Activated effector memory CD4-positive, alpha-beta T cell treated with anti-CD3 and anti-CD28 coated beads, Interleukin-2, amount 50 U/mL, for 16 hours (primary cell): ENCODE measurements at regions not wholly inside any gene's neighbourhood (a gene's known extent, or its start where the extent isn't known, plus 50 kb on each side); places are given as distances from the start of the nearest gene placed in this dataset.

Experiments used
- DNase-seq: peaks from one replicate; pipeline ENCODE4 v3.0.0-alpha.2; 2020

- DNase-seq = no peak
Observed at GRCh38 chr13:69410761-69411160, 696.9 kb upstream of the ATXN8OS start.

GRCh38 chr13:69391756-69392155 lies 715.9 kb upstream of the ATXN8OS start:
- no peak for DNase-seq

GRCh38 chr13:69389899-69390298 lies 717.7 kb upstream of the ATXN8OS start:
- DNase-seq = no peak

DNA sequence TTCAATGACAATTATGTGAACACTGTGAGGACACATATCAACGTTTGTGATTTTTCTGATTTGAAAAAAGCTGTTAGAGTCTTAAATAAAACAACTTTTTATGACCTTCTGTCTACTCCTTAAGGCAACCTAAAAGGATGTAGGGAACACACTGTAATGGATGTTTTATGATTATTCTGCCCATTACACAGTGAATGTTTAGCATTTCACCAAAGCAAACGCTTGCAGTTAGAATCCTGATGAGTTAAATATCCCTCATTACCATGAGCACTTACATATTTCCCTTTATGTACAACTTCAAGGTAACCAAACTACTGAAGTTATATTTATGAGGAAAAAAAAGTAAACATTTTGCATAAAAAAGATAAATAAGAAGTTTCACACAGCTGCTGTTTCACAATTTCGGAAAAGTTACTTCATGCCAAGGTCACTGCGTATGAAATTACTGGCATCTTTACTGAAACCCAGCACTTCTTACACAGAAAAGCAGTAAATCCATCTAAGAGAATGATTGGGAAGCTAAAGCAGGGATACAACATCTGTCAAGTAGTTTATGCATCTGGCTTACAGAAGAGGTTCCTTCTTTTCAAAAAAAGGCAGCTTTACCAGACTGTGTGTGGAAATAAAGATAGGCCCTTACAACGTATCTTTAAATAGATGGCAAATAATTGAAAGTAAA lies 733.7 kb upstream of the ATXN8OS start:
- DNase-seq = no peak

DNA sequence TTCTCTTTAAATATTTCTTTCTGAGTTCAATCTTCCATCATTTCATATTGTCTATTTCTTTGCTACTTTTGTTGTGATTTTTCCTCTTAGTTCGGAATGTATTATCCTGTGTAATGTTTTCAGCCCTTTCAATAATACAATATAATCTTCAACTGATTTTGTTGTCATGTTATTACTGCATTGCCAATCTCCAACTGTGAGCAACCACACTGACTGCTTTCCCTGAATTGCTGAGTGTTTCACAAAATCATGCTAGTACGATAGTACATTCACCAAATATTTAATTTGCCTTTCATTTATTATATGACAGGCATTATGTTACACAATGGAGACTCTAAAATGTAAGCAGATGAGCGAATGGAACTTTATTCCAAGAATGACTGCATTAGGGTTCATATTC lies 744.3 kb upstream of the ATXN8OS start:
- no peak for DNase-seq

GRCh38 chr13:69331245-69331644 lies 776.4 kb upstream of the ATXN8OS start:
- DNase-seq = no peak

GRCh38 chr13:69324090-69324886 lies 783.3 kb upstream of the ATXN8OS start:
- DNase-seq = no peak

- DNase-seq = no peak
Observed at GRCh38 chr13:69319656-69320055, 788.0 kb upstream of the ATXN8OS start.

- DNase-seq = no peak
Observed at GRCh38 chr13:69315039-69315438, 792.6 kb upstream of the ATXN8OS start.

- no peak for DNase-seq
Observed at GRCh38 chr13:69306766-69307165, 800.9 kb upstream of the ATXN8OS start.

DNA sequence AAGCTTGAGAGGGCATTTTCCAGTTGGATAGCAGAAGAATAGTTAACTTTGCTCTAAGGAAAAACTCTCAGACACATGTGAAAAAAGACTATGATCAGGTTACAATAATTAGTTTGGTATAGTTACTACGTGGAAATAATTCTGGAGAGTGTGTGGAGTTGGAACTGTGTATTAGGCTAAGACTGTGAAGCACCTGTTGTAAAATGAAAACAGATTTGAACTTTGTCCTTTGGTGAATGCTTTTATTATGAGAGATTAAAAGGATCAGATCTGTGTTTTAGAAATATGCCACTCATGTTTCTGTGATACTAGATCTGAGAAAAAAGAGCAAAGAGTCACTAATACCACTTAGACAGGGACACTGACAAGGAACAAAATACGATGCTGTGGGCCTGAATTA lies 807.5 kb upstream of the ATXN8OS start:
- no peak for DNase-seq

- no peak for DNase-seq
Observed at GRCh38 chr13:69296130-69296529, 811.5 kb upstream of the ATXN8OS start.

- no peak for DNase-seq
Observed at GRCh38 chr13:69292789-69293425, 814.7 kb upstream of the ATXN8OS start.

DNA sequence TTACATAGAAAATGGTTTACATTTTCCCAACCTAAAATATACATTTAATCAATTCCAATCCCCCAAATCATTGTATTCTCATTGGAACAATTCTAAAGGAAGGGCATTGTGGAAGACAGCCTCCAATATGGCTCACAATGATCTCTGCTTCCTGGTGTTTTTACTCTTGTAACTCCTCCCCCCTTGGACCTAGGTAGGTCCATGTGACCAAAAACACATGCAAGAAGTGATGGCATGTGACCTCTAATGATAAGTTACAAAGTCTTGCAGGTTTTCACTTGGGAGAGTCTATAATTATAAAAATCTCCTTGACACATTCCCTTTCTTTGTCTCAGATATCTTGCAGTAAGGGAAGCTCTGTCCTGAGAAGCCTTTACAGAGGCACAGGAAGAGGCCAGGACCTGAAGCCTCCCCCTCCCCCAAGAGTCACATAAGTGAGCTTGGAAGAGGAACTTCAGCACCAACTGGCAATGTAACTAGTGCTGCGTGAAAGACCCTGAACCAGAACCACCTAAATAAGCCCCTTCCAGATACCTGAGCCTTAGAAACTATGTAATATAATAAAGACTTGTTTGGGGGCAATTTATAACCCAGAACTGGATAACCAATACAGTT lies 816.2 kb upstream of the ATXN8OS start:
- no peak for DNase-seq

- DNase-seq = no peak
Observed at GRCh38 chr13:69288026-69288425, 819.6 kb upstream of the ATXN8OS start.

DNA sequence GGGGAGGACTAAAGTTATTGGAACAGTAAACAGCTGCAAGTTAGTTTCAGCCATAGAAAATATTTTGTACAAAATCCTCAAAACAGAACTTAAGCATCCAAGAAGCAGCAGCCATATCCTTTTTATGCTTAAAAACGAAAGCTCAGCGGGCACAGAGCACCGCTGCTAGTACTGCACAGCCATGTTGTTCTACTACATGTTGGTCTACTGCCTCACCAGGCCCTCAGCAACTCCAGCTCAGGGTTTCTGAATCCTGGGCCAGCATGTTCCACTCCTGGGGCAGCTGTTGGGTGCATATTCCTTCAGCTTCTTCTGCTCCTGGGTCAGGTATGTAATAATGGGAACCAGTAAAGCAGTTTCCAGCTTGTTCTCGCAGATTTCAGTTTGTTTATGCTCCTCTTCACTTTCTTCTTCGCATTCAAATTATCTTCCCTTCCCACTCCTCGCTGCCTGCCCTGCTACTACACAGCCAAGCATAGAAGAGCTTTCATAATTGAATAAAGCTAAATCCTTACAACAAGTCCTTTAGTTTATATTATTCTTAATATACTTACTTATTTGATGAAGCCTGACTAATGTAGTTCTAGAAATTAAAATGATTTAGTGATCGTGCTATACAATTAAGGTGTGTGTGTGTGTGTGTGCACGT lies 820.5 kb upstream of the ATXN8OS start:
- no peak for DNase-seq

DNA sequence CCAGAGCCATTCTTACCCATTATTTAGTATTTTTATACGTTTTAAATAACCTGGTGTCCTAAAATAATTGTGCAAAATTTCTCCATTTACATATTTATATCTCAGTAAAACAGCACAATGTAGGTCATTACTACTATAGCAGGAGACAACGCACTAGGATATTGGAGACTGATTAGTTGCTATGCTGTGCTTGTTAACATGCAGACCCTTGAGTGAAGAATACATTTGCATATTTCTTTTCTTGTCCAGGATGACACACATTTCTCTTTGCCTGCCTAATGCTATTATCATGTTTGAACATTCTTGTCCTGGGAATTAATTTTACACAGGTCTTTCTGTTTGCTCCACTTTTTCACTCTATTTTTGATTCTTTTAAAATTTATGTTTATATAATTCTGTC lies 823.8 kb upstream of the ATXN8OS start:
- no peak for DNase-seq

- DNase-seq = no peak
Observed at GRCh38 chr13:69283301-69283700, 824.3 kb upstream of the ATXN8OS start.

DNA sequence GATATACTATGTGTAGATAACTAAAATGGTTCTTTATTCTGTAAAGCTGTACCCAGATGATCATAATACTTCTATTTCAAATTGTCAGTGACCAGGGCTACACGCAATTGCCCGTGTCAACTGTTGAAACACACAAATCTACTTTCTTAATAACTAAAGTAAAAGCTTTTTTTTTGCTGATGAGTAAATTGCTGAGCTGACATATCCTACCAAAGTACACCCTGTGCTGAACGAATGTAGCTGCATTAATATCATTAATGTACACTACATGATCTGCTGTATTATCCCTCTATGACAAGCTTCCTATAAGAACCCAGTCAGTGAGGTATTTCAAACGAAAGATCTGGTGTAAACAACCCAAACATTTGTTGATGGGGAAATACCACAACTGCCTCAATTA lies 827.2 kb upstream of the ATXN8OS start:
- no peak for DNase-seq

- no peak for DNase-seq
Observed at GRCh38 chr13:69279213-69279612, 828.4 kb upstream of the ATXN8OS start.

DNA sequence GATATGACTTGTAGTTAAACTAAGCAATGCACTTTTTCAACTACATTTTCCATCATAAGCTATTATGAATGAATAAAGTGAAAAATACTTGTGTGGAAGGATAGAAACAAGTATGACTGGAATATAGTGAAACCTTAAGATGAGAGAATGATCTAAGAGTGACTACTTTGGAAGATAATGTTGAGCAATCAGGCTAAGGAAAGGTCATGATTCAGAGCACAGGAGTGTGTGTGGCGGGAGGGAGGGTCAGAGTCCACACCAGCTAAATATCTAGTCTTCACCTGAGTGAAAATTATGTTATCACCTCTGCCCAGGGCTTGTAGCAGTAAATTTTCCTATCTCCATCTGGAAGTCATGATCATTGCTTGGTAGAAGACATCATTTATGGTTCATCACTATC lies 833.4 kb upstream of the ATXN8OS start:
- DNase-seq = no peak

GRCh38 chr13:69264362-69265334 lies 843.0 kb upstream of the ATXN8OS start:
- DNase-seq = no peak
